ENCODE measurements at regions not wholly inside any gene's neighbourhood (a gene's known extent, or its start where the extent isn't known, plus 50 kb on each side); places are given as distances from the start of the nearest gene placed in this dataset.
A peak's percentile ranks its signal among the peaks of the same experiment; 100 is the strongest.
"Not testable (repeated sequence)": the region's sequence is repeated elsewhere in the genome, so short reads cannot be mapped to it uniquely, and the experiment has no call there.

GRCh38 chr9:31185831-31186230 is 1198.6 kb upstream of the ACO1 start:
- no peak for DNase-seq (ENCODE audit: low read depth)

GRCh38 chr9:31188496-31188895 is 1195.9 kb upstream of the ACO1 start:
- DNase-seq (ENCODE audit: low read depth), result no peak

GRCh38 chr9:31210978-31211570 is 1173.4 kb upstream of the ACO1 start:
- DNase-seq (ENCODE audit: low read depth), result no peak

- not testable (repeated sequence) for DNase-seq (ENCODE audit: low read depth)
Observed at GRCh38 chr9:31229976-31230375, 1154.5 kb upstream of the ACO1 start.

- no peak for DNase-seq (ENCODE audit: low read depth)
Observed at GRCh38 chr9:31232485-31232884, 1152.0 kb upstream of the ACO1 start.

GRCh38 chr9:31236344-31236743 is 1148.1 kb upstream of the ACO1 start:
- DNase-seq (ENCODE audit: low read depth), result no peak

- DNase-seq (ENCODE audit: low read depth), result no peak
Observed at GRCh38 chr9:31243386-31243785, 1141.1 kb upstream of the ACO1 start.

GRCh38 chr9:31248156-31248555 is 1136.3 kb upstream of the ACO1 start:
- no peak for DNase-seq (ENCODE audit: low read depth)

- DNase-seq (ENCODE audit: low read depth), result no peak
Observed at GRCh38 chr9:31251386-31251785, 1133.1 kb upstream of the ACO1 start.

GRCh38 chr9:31253800-31254762 is 1130.4 kb upstream of the ACO1 start:
- no peak for DNase-seq (ENCODE audit: low read depth)

- no peak for DNase-seq (ENCODE audit: low read depth)
Observed at GRCh38 chr9:31255211-31255610, 1129.2 kb upstream of the ACO1 start.

GRCh38 chr9:31259824-31260223 is 1124.6 kb upstream of the ACO1 start:
- DNase-seq (ENCODE audit: low read depth), result no peak

- peak; percentile 69 for DNase-seq (ENCODE audit: low read depth)
Observed at GRCh38 chr9:31272456-31273295, 1111.8 kb upstream of the ACO1 start.

- no peak for DNase-seq (ENCODE audit: low read depth)
Observed at GRCh38 chr9:31275419-31275818, 1109.0 kb upstream of the ACO1 start.

- no peak for DNase-seq (ENCODE audit: low read depth)
Observed at GRCh38 chr9:31290731-31291130, 1093.7 kb upstream of the ACO1 start.

- DNase-seq (ENCODE audit: low read depth), result no peak
Observed at GRCh38 chr9:31302620-31303418, 1081.6 kb upstream of the ACO1 start.

GRCh38 chr9:31304576-31304975 is 1079.9 kb upstream of the ACO1 start:
- DNase-seq (ENCODE audit: low read depth), result peak; percentile 80

GRCh38 chr9:31314241-31314640 is 1070.2 kb upstream of the ACO1 start:
- DNase-seq (ENCODE audit: low read depth), result no peak

- DNase-seq (ENCODE audit: low read depth), result no peak
Observed at GRCh38 chr9:31320494-31320893, 1063.9 kb upstream of the ACO1 start.

GRCh38 chr9:31321256-31321655 is 1063.2 kb upstream of the ACO1 start:
- DNase-seq (ENCODE audit: low read depth), result no peak

GRCh38 chr9:31321686-31322085 is 1062.8 kb upstream of the ACO1 start:
- no peak for DNase-seq (ENCODE audit: low read depth)

All from renal cortical epithelial cell (primary cell).